ENCODE measurements at regions not wholly inside any gene's neighbourhood (a gene's known extent, or its start where the extent isn't known, plus 50 kb on each side); places are given as distances from the start of the nearest gene placed in this dataset.

- DNase-seq, result no peak
- Histone ChIP-seq H3K27me3 (ENCODE audit: insufficient read depth, low read depth, severe bottlenecking) (no peaks in the 10 kb centered on the region), H3K27ac (no peak overlapping the region), H3K9me3 (ENCODE audit: severe bottlenecking) (no peaks in the 10 kb centered on the region), H3K36me3 (no peaks in the 10 kb centered on the region), H3K4me3 (ENCODE audit: low read depth, low read length) (no peak overlapping the region)
- no peak for TF ChIP-seq CTCF (IDR thresholded peaks at IDR 0.05; ENCODE audit: low read depth, low read length)
Observed at GRCh38 chr16:52247737-52248136, 299.2 kb downstream of the TOX3 start.

GRCh38 chr16:52238710-52239109 lies 308.2 kb downstream of the TOX3 start:
- no peak overlapping the region for H3K4me3 ChIP-seq (ENCODE audit: low read depth, low read length)
- no peak for TF ChIP-seq CTCF (IDR thresholded peaks at IDR 0.05; ENCODE audit: low read depth, low read length)
- H3K27ac ChIP-seq, result no peak overlapping the region
- H3K36me3 ChIP-seq, result no peaks in the 10 kb centered on the region
- H3K9me3 ChIP-seq (ENCODE audit: severe bottlenecking), result no peaks in the 10 kb centered on the region
- no peak for DNase-seq
- no peaks in the 10 kb centered on the region for H3K27me3 ChIP-seq (ENCODE audit: insufficient read depth, low read depth, severe bottlenecking)

DNA sequence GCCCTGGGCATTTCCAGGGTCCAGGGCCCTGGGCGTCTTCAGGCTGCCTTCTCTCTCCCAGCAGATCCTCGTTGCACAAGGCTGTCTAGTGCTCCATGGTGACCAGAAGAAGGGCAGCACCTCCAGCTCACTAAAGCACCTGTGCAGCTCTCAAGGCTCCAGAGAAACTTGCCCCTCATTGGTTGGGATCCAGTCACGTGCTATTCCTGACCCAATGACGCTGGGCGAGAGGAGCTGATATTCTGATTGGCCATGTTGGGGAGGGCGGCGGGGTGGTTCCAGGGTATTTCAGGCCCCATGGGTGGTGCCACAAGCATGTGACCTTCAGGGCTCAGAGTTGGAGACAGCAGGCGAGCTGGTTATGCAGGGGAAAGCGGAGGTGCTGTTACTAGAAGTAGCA lies 309.1 kb downstream of the TOX3 start:
- Histone ChIP-seq H3K36me3 (no peaks in the 10 kb centered on the region), H3K27ac (no peak overlapping the region)

GRCh38 chr16:52235186-52235585 lies 311.8 kb downstream of the TOX3 start:
- Histone ChIP-seq H3K9me3 (ENCODE audit: severe bottlenecking) (no peaks in the 10 kb centered on the region), H3K4me3 (ENCODE audit: low read depth, low read length) (no peak overlapping the region), H3K36me3 (no peaks in the 10 kb centered on the region), H3K27ac (no peak overlapping the region), H3K27me3 (ENCODE audit: insufficient read depth, low read depth, severe bottlenecking) (no peaks in the 10 kb centered on the region)
- no peak for DNase-seq
- TF ChIP-seq CTCF (IDR thresholded peaks at IDR 0.05; ENCODE audit: low read depth, low read length), result no peak

More for the DNA sequence above, 309.1 kb downstream of the TOX3 start:
- Histone ChIP-seq H3K27me3 (ENCODE audit: insufficient read depth, low read depth, severe bottlenecking) (no peaks in the 10 kb centered on the region), H3K4me3 (ENCODE audit: low read depth, low read length) (no peak overlapping the region), H3K9me3 (ENCODE audit: severe bottlenecking) (no peaks in the 10 kb centered on the region)
- TF ChIP-seq CTCF (IDR thresholded peaks at IDR 0.05; ENCODE audit: low read depth, low read length), result no peak
- no peak for DNase-seq

GRCh38 chr16:52234626-52235025 lies 312.3 kb downstream of the TOX3 start:
- H3K27me3 ChIP-seq (ENCODE audit: insufficient read depth, low read depth, severe bottlenecking), result no peaks in the 10 kb centered on the region
- H3K4me3 ChIP-seq (ENCODE audit: low read depth, low read length), result no peak overlapping the region
- no peak for TF ChIP-seq CTCF (IDR thresholded peaks at IDR 0.05; ENCODE audit: low read depth, low read length)

DNA sequence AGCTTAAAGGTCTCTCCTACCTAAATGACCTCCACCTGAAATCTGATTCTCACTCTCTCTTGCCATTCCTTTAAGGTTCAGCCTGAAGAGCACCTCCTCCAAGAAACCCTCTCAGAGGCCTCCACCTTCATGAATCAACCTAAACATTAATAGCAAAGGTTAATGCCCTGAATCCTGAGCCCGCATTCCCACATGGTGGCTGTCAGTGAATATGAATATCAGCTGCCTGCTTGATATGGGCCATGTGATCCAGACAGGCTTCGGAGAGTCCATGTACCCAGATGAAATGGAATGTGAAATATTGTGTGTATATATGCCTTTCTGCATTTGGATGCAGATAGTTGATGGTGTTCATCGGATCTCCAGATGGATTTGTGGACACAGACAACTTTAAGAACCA lies 317.5 kb downstream of the TOX3 start:
- no peak for TF ChIP-seq CTCF (IDR thresholded peaks at IDR 0.05; ENCODE audit: low read depth, low read length)
- H3K9me3 ChIP-seq (ENCODE audit: severe bottlenecking), result no peaks in the 10 kb centered on the region
- H3K27ac ChIP-seq, result no peak overlapping the region
- no peak for DNase-seq
- no peak overlapping the region for H3K4me3 ChIP-seq (ENCODE audit: low read depth, low read length)
- H3K27me3 ChIP-seq (ENCODE audit: insufficient read depth, low read depth, severe bottlenecking), result no peaks in the 10 kb centered on the region
- no peaks in the 10 kb centered on the region for H3K36me3 ChIP-seq

More at GRCh38 chr16:52234626-52235025, 312.3 kb downstream of the TOX3 start:
- no peak overlapping the region for H3K27ac ChIP-seq
- DNase-seq, result no peak
- no peaks in the 10 kb centered on the region for H3K36me3 ChIP-seq
- no peaks in the 10 kb centered on the region for H3K9me3 ChIP-seq (ENCODE audit: severe bottlenecking)
